Mucosa of descending colon (tissue), 3 donors: ENCODE measurements at regions not wholly inside any gene's neighbourhood (a gene's known extent, or its start where the extent isn't known, plus 50 kb on each side); places are given as distances from the start of the nearest gene placed in this dataset.
A peak's percentile ranks its signal among the peaks of the same experiment; 100 is the strongest.

Experiments
- ATAC-seq: fragments of 200-7000 bp; cut with Tn5 transposase; one replicate; pipeline ENCODE4 v1.9.1; 2020; ENCODE audit warnings: mild to moderate bottlenecking, moderate library complexity
- DNase-seq, 3 donors: peaks; one replicate each; pipeline ENCODE4 v3.0.0-alpha.2; 2020
- H3K36me3 ChIP-seq: fragments of 200-600 bp; one replicate; pipeline ENCODE4 v1.8.0; 2021; ENCODE audit warnings: low read depth, mild to moderate bottlenecking
- H3K4me1 ChIP-seq: fragments of 200-600 bp; one replicate; pipeline ENCODE4 v1.8.0; 2021; ENCODE audit warnings: low read depth, mild to moderate bottlenecking
- H3K4me3 ChIP-seq: fragments of 200-600 bp; one replicate; pipeline ENCODE4 v1.8.0; 2021; ENCODE audit warnings: mild to moderate bottlenecking
- H3K9me3 ChIP-seq: fragments of 200-600 bp; one replicate; pipeline ENCODE4 v1.8.0; 2021; ENCODE audit warnings: mild to moderate bottlenecking
- intact Hi-C, 2 donors: fragments of 100-400 bp; cut with DNase I in 1 of 2; cut with micrococcal nuclease in 1 of 2; formaldehyde crosslinking; loops; one replicate each; pipeline versions ENCODE4 v1.11.0 to v1.11.1; 2022; cut with DNase I, micrococcal nuclease
- TF ChIP-seq, protein P1 (sequence below): fragments of 200-600 bp; IDR thresholded peaks from one replicate; pipeline ENCODE4 v1.8.0; 2022; ENCODE audit warnings: antibody characterized with exemption, mild to moderate bottlenecking
- donor health status: DM: no; HTN: no; CAD: no; lungs with moderate emphysema.
- donor health status: DM: no; HTN: no; CAD: no.
- donor health status: DM: no; HTN: yes; CAD: no.

DNA sequence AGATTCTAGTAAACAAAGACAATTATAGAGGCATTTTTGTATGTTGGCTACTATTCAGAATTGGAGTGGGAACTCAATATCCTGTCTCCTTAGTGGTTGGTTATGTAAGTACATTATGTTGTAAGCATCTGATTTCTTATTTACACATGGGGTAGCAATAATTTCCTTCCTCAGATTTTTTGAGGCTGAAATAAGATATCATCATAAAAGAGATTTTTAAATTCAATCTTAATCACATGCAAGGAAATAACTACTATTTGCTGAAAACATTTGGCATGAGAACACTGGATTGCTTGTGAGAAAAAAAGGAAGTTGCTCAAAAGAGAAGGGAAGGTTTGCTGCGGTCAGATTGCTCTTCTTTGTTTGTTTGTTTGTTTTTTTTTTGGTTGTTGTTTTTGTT is 437.7 kb upstream of the HS3ST1 start:
- H3K36me3 ChIP-seq: no peaks in the 10 kb centered on the region
- TF ChIP-seq, protein P1, sequence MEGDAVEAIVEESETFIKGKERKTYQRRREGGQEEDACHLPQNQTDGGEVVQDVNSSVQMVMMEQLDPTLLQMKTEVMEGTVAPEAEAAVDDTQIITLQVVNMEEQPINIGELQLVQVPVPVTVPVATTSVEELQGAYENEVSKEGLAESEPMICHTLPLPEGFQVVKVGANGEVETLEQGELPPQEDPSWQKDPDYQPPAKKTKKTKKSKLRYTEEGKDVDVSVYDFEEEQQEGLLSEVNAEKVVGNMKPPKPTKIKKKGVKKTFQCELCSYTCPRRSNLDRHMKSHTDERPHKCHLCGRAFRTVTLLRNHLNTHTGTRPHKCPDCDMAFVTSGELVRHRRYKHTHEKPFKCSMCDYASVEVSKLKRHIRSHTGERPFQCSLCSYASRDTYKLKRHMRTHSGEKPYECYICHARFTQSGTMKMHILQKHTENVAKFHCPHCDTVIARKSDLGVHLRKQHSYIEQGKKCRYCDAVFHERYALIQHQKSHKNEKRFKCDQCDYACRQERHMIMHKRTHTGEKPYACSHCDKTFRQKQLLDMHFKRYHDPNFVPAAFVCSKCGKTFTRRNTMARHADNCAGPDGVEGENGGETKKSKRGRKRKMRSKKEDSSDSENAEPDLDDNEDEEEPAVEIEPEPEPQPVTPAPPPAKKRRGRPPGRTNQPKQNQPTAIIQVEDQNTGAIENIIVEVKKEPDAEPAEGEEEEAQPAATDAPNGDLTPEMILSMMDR: no peak
- intact Hi-C loops: no loop called here
- H3K4me3 ChIP-seq: no peak overlapping the region
- DNase-seq (no peak), ATAC-seq (no peak)
- H3K9me3 ChIP-seq: no peaks in the 10 kb centered on the region
- H3K4me1 ChIP-seq: no peaks in the 10 kb centered on the region

DNA sequence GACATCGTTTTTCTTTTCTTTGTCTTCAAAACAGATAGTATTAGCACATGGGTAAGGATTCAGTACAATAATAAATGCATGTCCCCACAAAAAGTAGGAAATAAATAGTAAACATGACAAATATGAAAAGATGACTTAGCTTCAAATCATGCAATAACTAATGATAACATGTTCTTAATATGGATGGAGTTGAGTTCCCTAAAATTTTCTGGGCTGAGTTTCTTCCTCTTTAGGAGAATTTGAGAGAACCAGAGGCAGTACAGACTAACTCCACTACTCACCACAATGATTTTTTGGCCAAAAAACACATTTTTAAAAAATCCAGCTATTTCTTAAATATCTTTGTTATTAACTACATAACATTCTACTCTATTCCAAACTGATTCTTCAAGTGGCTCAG is 432.3 kb upstream of the HS3ST1 start:
- Histone ChIP-seq H3K36me3 (no peaks in the 10 kb centered on the region), H3K4me1 (peaks cover 3% of the 10 kb centered on the region), H3K9me3 (no peaks in the 10 kb centered on the region), H3K4me3 (no peak overlapping the region)
- no peak for ATAC-seq
- DNase-seq: no peak
- TF ChIP-seq, protein P1: no peak
- intact Hi-C loops: no loop called here

DNA sequence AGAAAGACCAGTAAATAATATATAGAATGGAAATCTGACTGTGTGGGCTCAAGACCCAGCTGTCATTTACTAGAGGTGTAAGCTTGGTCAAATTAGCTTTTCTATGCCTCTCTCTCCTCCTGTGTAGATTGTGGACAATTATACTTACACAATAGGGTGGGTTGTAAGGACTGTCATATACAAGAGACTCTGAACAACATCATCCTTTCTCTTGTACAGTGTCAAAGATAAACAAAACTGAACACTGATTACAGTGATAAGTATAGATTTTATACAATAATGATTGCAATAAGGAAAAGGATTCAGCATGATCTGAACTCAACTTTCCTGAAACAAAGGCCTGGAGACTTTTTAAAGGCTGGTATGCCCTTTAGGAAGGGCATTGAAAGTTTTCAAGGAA is 429.2 kb upstream of the HS3ST1 start:
- DNase-seq: no peak
- peak; percentile 81 for ATAC-seq
- Histone ChIP-seq H3K4me3 (no peak overlapping the region), H3K9me3 (no peaks in the 10 kb centered on the region), H3K4me1 (peaks cover 3% of the 10 kb centered on the region), H3K36me3 (no peaks in the 10 kb centered on the region)
- TF ChIP-seq, protein P1: no peak
- intact Hi-C loops: no loop called here

DNA sequence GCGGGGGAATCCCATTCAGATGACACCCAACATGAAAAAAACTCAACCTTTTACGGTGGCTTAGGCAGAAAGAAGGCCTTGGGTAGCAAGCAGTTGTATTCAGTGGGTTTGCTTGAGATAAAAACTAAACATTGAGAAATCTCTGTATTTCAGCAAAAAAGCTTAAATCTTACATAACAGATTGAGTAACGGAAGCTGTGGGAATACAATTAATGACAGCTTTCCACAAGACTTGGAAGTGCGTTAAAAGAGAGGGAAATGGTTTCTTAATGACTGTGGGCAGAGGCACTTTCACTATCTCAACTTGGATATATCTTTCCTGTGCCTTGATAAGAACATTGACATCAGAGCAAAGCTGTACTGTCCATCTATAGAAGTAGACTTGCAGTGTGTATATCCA is 418.5 kb upstream of the HS3ST1 start:
- Histone ChIP-seq H3K9me3 (no peaks in the 10 kb centered on the region), H3K4me3 (no peak overlapping the region), H3K4me1 (peaks cover 10% of the 10 kb centered on the region), H3K36me3 (no peaks in the 10 kb centered on the region)
- TF ChIP-seq, protein P1: no peak
- ATAC-seq (no peak), DNase-seq (no peak)
- intact Hi-C loops: no loop called here

DNA sequence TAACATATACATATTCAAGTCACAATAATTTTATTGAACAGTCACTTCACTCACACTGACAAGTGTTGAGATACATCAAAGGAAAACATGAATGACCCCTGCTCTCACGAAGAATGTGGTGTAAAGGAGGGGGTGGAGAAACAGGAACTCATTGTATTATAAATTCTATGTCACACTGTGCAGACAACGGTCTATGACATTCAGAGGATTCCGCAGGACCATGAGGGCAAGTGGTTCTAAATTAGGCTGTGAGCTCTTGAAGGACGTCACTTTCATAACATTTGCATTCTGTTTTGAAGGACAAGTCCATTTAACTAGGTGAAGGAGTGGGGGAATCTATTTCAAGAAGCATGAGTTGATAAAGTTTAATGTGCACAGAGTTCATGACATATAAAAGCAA is 415.2 kb upstream of the HS3ST1 start:
- H3K9me3 ChIP-seq: no peaks in the 10 kb centered on the region
- TF ChIP-seq, protein P1: no peak
- peak; percentile 38 for ATAC-seq

DNA sequence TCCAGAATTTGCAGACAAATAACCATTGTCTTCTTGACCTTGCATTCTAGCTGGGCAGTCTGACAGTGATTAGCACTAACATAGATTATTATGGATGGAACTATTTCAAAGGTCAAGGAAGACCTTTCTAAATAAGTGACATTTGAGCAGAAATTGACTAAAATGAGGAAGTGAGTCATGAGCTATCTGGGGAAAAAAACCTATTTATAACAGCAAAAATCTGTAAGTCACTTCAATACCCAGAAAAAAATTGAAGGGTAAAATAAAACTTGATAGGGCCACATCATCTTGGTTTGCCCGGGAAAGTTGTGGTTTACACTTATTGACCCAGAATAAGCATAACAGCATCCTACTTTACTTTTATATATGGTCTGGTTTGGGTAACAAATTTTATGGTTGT is 414.6 kb upstream of the HS3ST1 start:
- intact Hi-C loops: no loop called here

More for the DNA sequence above, 415.2 kb upstream of the HS3ST1 start:
- H3K4me1 ChIP-seq: peaks cover 10% of the 10 kb centered on the region
- DNase-seq: no peak
- no peaks in the 10 kb centered on the region for H3K36me3 ChIP-seq
- intact Hi-C loops: no loop called here
- H3K4me3 ChIP-seq: no peak overlapping the region

More for the DNA sequence above, 414.6 kb upstream of the HS3ST1 start:
- H3K4me3 ChIP-seq: no peak overlapping the region
- no peaks in the 10 kb centered on the region for H3K9me3 ChIP-seq
- H3K4me1 ChIP-seq: peaks cover 10% of the 10 kb centered on the region
- TF ChIP-seq, protein P1: no peak
- ATAC-seq: no peak
- DNase-seq: no peak
- no peaks in the 10 kb centered on the region for H3K36me3 ChIP-seq
